Activated naive CD4-positive, alpha-beta T cell treated with anti-CD3 and anti-CD28 coated beads for 36 hours (primary cell): ENCODE measurements at regions not wholly inside any gene's neighbourhood (a gene's known extent, or its start where the extent isn't known, plus 50 kb on each side); places are given as distances from the start of the nearest gene placed in this dataset.

ENCODE experiments used
- CTCF ChIA-PET: fragments of 350-600 bp; sonication (Branson Sonifier 250); formaldehyde crosslinking; loops from one replicate; lab custom pipeline; 2021; ENCODE audit warnings: antibody characterized with exemption; lab: Charles Lee
- DNase-seq: peaks from one replicate; pipeline ENCODE4 v3.0.0-alpha.2; 2020
- H3K27ac Mint-ChIP-seq: one replicate; pipeline ENCODE4 v1.8.0; 2021; ENCODE audit warnings: mild to moderate bottlenecking, mixed read lengths
- H3K27me3 Mint-ChIP-seq: one replicate; pipeline ENCODE4 v1.8.0; 2021; ENCODE audit warnings: low read depth, mixed read lengths
- H3K36me3 Mint-ChIP-seq: one replicate; pipeline ENCODE4 v1.8.0; 2021; ENCODE audit warnings: low read depth, mixed read lengths
- H3K4me1 Mint-ChIP-seq: one replicate; pipeline ENCODE4 v1.8.0; 2021; ENCODE audit warnings: low read depth, mixed read lengths
- H3K4me3 Mint-ChIP-seq: one replicate; pipeline ENCODE4 v1.8.0; 2021; ENCODE audit warnings: mild to moderate bottlenecking, moderate library complexity, mixed read lengths
- H3K9me3 Mint-ChIP-seq: one replicate; pipeline ENCODE4 v1.8.0; 2021; ENCODE audit warnings: mixed read lengths
- intact Hi-C: fragments of 100-400 bp; cut with micrococcal nuclease; formaldehyde crosslinking; loops from one replicate; pipeline ENCODE4 v1.15.1; 2023

DNA sequence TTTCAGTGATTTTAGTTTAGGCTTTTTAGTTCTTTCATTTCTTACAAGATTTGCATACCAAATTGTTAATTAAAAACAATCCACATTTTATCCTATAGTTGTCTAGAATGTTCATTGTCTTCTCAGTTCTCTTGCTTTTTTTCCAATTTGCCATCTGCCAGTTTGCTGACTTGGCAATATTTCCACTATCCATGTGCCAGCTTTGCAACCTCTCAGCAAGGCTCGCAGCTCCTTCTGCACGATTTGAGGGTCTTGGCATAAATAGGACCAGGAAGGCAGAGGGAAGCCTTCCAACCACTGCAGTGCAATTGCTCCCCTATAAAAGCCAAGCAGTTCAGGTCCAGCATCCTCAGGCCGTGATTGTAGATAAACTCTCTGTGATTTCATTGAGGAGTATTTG is 306.8 kb upstream of the FMN2 start:
- Mint-ChIP-seq H3K27me3 (no peaks in the 10 kb centered on the region), H3K4me3 (no peak overlapping the region), H3K27ac (no peak overlapping the region), H3K36me3 (no peaks in the 10 kb centered on the region), H3K4me1 (no peaks in the 10 kb centered on the region), H3K9me3 (peaks cover 3% of the 10 kb centered on the region)
- CTCF ChIA-PET = no interaction called here
- DNase-seq = no peak
- intact Hi-C loops = no loop called here

- no peak overlapping the region for H3K27ac Mint-ChIP-seq
- H3K27me3 Mint-ChIP-seq = no peaks in the 10 kb centered on the region
- peaks cover 3% of the 10 kb centered on the region for H3K9me3 Mint-ChIP-seq
- H3K4me1 Mint-ChIP-seq = no peaks in the 10 kb centered on the region
- H3K36me3 Mint-ChIP-seq = no peaks in the 10 kb centered on the region
- CTCF ChIA-PET = interaction anchor here (0.6 kb wide), 1 partner anchor 1549 kb away, joined by 3 read pairs; no protein-coding TSS in a partner anchor
- DNase-seq = no peak
- intact Hi-C loops = no loop called here
- no peak overlapping the region for H3K4me3 Mint-ChIP-seq
These were observed 306.1 kb upstream of the FMN2 start for GRCh38 chr1:239785576-239785975.

DNA sequence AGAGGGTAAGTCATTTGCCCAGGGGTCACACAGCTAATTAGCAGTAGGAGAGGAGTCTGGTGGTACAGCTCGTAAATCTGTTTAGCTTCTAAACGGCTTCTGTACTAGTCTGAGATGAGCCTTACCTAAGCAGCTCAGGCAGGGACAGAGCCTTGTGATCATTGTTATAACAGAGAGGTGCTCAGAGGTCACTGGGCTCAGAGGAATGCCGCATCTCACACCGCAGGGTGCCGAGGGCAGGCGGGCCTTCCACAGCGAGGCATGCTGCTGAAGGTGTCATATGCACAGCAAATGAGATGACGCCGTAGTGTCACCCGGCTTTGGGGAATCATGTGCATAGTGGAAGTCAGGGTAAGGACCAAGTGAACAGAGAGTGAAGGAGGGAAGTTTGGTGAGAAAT is 305.2 kb upstream of the FMN2 start:
- H3K27me3 Mint-ChIP-seq = no peaks in the 10 kb centered on the region
- H3K27ac Mint-ChIP-seq = no peak overlapping the region
- CTCF ChIA-PET = no interaction called here
- no peaks in the 10 kb centered on the region for H3K4me1 Mint-ChIP-seq
- no peak overlapping the region for H3K4me3 Mint-ChIP-seq
- intact Hi-C loops = no loop called here
- H3K36me3 Mint-ChIP-seq = no peaks in the 10 kb centered on the region
- no peak for DNase-seq
- peaks cover under 1% of the 10 kb centered on the region for H3K9me3 Mint-ChIP-seq

GRCh38 chr1:239792157-239792556 is 299.5 kb upstream of the FMN2 start:
- Mint-ChIP-seq H3K36me3 (no peaks in the 10 kb centered on the region), H3K27me3 (no peaks in the 10 kb centered on the region), H3K4me3 (no peak overlapping the region), H3K27ac (no peak overlapping the region), H3K4me1 (peaks cover 11% of the 10 kb centered on the region), H3K9me3 (no peaks in the 10 kb centered on the region)
- intact Hi-C loops = loop anchor here (1.0 to 10.0 kb wide), 4 partner anchors 19 to 183 kb away; no protein-coding TSS in a partner anchor
- CTCF ChIA-PET = interaction anchor here (0.8 to 1.7 kb wide), 3 partner anchors 26 to 106 kb away, joined by 5 to 8 read pairs (median 7); no protein-coding TSS in a partner anchor
- DNase-seq = peak; percentile 46

- CTCF ChIA-PET = interaction anchor here (0.8 kb wide), 1 partner anchor 132 kb away, joined by 3 read pairs; no protein-coding TSS in a partner anchor
- H3K27me3 Mint-ChIP-seq = no peaks in the 10 kb centered on the region
- no peak overlapping the region for H3K27ac Mint-ChIP-seq
- H3K4me1 Mint-ChIP-seq = peaks cover 11% of the 10 kb centered on the region
- no peaks in the 10 kb centered on the region for H3K36me3 Mint-ChIP-seq
- no peaks in the 10 kb centered on the region for H3K9me3 Mint-ChIP-seq
- H3K4me3 Mint-ChIP-seq = no peak overlapping the region
- DNase-seq = no peak
- intact Hi-C loops = loop anchor here (10.0 kb wide), 1 partner anchor 179 kb away; no protein-coding TSS in a partner anchor
These were observed 296.4 kb upstream of the FMN2 start for GRCh38 chr1:239795304-239795703.

- H3K4me3 Mint-ChIP-seq = no peak overlapping the region
- H3K27me3 Mint-ChIP-seq = no peaks in the 10 kb centered on the region
- H3K4me1 Mint-ChIP-seq = peaks cover 3% of the 10 kb centered on the region
- H3K27ac Mint-ChIP-seq = no peak overlapping the region
- intact Hi-C loops = loop anchor here (5.0 to 10.0 kb wide), 2 partner anchors 175 to 492 kb away; no protein-coding TSS in a partner anchor
- no peak for DNase-seq
- CTCF ChIA-PET = no interaction called here
- H3K36me3 Mint-ChIP-seq = no peaks in the 10 kb centered on the region
- H3K9me3 Mint-ChIP-seq = no peaks in the 10 kb centered on the region
These were observed 292.1 kb upstream of the FMN2 start for GRCh38 chr1:239799617-239800016.

- Mint-ChIP-seq H3K27ac (no peak overlapping the region), H3K9me3 (no peaks in the 10 kb centered on the region), H3K4me1 (peaks cover 7% of the 10 kb centered on the region), H3K27me3 (no peaks in the 10 kb centered on the region), H3K36me3 (no peaks in the 10 kb centered on the region), H3K4me3 (no peak overlapping the region)
- CTCF ChIA-PET = interaction anchor here (2.7 kb wide), 1 partner anchor 10 kb away, joined by 8 read pairs; no protein-coding TSS in a partner anchor
- intact Hi-C loops = loop anchor here (5.0 kb wide), 1 partner anchor 494 kb away; no protein-coding TSS in a partner anchor
- no peak for DNase-seq
These were observed 290.8 kb upstream of the FMN2 start for GRCh38 chr1:239800861-239801260.

DNA sequence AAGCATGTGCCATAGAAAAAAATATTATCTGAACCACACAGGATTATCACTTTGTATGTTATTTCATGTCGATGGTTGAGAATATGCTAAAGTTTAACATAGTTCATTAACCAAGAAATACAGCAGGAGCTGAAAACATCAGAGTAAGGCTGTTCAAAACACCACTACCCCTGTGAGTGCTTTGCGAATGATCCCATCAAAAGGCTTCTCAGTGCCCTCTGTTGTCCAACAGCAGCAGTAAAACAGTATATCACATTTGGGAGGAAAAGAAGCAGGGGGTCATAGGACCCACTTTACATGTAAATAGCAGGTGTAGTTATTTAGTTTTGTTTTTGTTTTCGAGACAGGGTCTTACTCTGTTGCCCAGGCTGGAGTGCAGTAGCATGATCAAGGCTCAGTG is 289.4 kb upstream of the FMN2 start:
- CTCF ChIA-PET = interaction anchor here (1.3 to 2.7 kb wide), 2 partner anchors 9 to 17 kb away, joined by 5 to 8 read pairs; no protein-coding TSS in a partner anchor
- no peak for DNase-seq
- no peak overlapping the region for H3K27ac Mint-ChIP-seq
- intact Hi-C loops = loop anchor here (5.0 kb wide), 1 partner anchor 495 kb away; no protein-coding TSS in a partner anchor
- no peaks in the 10 kb centered on the region for H3K27me3 Mint-ChIP-seq
- H3K36me3 Mint-ChIP-seq = no peaks in the 10 kb centered on the region
- peaks cover 8% of the 10 kb centered on the region for H3K4me1 Mint-ChIP-seq
- no peak overlapping the region for H3K4me3 Mint-ChIP-seq
- no peaks in the 10 kb centered on the region for H3K9me3 Mint-ChIP-seq

DNA sequence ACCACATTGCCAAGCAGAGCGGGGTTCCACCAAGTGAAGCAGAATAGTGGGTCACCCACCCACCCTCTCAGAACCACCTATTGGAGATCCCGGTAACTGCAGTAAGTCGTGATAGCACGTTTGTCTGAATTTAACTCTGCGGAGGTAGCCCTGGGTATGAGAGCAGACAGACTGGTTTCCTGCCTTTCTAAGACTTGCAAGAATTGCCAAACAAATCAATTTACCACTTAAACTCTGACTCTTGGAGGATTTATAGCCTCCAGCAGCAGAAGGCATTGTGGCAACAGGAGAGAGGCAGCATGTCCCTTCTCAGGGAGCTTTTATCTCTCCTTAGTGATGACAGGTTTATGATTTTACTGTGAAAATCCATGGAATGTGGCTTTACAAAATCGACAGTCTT is 287.9 kb upstream of the FMN2 start:
- Mint-ChIP-seq H3K27me3 (no peaks in the 10 kb centered on the region), H3K9me3 (no peaks in the 10 kb centered on the region), H3K36me3 (no peaks in the 10 kb centered on the region), H3K27ac (no peak overlapping the region), H3K4me1 (peaks cover 8% of the 10 kb centered on the region), H3K4me3 (no peak overlapping the region)
- CTCF ChIA-PET = interaction anchor here (0.6 to 0.7 kb wide), 2 partner anchors 200 to 258 kb away, joined by 3 to 5 read pairs; no protein-coding TSS in a partner anchor
- DNase-seq = no peak
- intact Hi-C loops = loop anchor here (5.0 kb wide), 1 partner anchor 496 kb away; no protein-coding TSS in a partner anchor

GRCh38 chr1:239804266-239804665 is 287.4 kb upstream of the FMN2 start:
- CTCF ChIA-PET = interaction anchor here (0.6 kb wide), 1 partner anchor 200 kb away, joined by 5 read pairs; no protein-coding TSS in a partner anchor
- intact Hi-C loops = loop anchor here (5.0 kb wide), 1 partner anchor 497 kb away; no protein-coding TSS in a partner anchor
- no peak for DNase-seq
- Mint-ChIP-seq H3K4me3 (no peak overlapping the region), H3K4me1 (peaks cover 8% of the 10 kb centered on the region), H3K27ac (no peak overlapping the region), H3K36me3 (no peaks in the 10 kb centered on the region), H3K27me3 (no peaks in the 10 kb centered on the region), H3K9me3 (no peaks in the 10 kb centered on the region)

- CTCF ChIA-PET = interaction anchor here (0.7 kb wide), 1 partner anchor 14 kb away, joined by 3 read pairs; no protein-coding TSS in a partner anchor
- Mint-ChIP-seq H3K27ac (no peak overlapping the region), H3K27me3 (no peaks in the 10 kb centered on the region), H3K36me3 (no peaks in the 10 kb centered on the region), H3K9me3 (no peaks in the 10 kb centered on the region), H3K4me3 (no peak overlapping the region), H3K4me1 (peaks cover 9% of the 10 kb centered on the region)
- no peak for DNase-seq
- intact Hi-C loops = no loop called here
These were observed 286.6 kb upstream of the FMN2 start for GRCh38 chr1:239805042-239805441.

GRCh38 chr1:239805851-239806772 is 285.6 kb upstream of the FMN2 start:
- DNase-seq = no peak
- H3K4me3 Mint-ChIP-seq = no peak overlapping the region
- no peaks in the 10 kb centered on the region for H3K36me3 Mint-ChIP-seq
- CTCF ChIA-PET = interaction anchor here (0.6 to 0.9 kb wide), 2 partner anchors 11 to 151 kb away, joined by 3 to 6 read pairs; no protein-coding TSS in a partner anchor
- H3K4me1 Mint-ChIP-seq = peaks cover 17% of the 10 kb centered on the region
- H3K9me3 Mint-ChIP-seq = no peaks in the 10 kb centered on the region
- H3K27ac Mint-ChIP-seq = no peak overlapping the region
- intact Hi-C loops = no loop called here
- no peaks in the 10 kb centered on the region for H3K27me3 Mint-ChIP-seq
